ENCODE measurements at regions not wholly inside any gene's neighbourhood (a gene's known extent, or its start where the extent isn't known, plus 50 kb on each side); places are given as distances from the start of the nearest gene placed in this dataset.
"Not testable (repeated sequence)": the region's sequence is repeated elsewhere in the genome, so short reads cannot be mapped to it uniquely, and the experiment has no call there.

- no peak for DNase-seq (ENCODE audit: low read depth)
Observed at GRCh38 chr6:109255087-109255486, 127.2 kb downstream of the CD164 start.

DNA sequence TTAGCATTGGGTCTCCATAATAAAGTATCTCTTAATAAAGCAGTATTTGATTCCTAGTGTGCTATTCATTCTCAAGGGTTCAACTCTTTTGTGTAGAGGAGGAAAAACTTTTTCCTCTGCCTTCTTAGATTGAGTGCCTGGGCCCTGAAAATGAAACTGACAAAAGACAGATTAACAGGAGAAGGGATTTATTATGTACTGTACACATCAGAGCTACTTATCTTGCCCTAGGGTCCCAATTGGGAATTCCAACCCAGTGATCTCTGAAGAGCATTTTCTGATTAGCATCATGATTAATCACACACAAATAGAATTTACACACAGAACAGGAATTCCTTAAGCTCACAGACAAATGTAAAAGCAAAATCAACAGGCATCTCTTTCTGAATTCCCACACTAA, 128.9 kb downstream of the CD164 start:
- DNase-seq (ENCODE audit: low read depth): no peak

DNA sequence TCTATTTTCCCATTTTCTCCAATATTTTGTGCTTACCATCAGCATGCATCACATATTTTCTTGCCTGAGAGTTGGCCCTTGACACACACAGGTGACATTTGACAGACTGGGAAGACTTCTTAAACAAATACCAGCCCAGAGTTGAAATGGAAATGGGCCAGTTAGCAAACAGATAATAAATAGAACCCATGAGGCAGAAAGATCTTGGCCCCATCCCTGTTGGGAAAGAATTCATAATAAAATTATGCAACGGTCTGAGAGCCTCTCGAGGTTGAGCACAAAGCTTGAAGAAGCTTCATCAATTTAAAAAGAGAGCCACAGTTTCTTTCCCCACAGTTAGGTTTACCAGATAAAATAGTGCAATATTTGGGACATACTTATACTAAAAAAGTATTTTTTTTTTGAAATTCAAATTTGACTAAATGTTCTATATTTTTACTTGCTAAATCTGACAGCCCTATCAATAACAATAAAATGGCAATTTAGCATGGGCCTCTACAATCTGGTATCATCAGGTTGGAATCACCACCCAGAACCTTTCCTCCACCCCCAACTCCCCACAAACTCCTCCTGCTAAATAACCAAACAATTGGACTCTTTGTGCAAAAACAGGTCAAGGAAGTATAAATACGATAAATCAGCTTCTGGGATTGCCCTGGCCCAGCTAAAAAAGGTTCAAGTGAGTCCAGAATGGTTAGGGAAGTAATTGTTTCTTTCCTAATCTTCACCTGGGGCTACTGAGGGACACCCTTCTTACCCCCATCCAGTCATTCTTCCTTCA, 129.8 kb downstream of the CD164 start:
- no peak for DNase-seq (ENCODE audit: low read depth)

DNA sequence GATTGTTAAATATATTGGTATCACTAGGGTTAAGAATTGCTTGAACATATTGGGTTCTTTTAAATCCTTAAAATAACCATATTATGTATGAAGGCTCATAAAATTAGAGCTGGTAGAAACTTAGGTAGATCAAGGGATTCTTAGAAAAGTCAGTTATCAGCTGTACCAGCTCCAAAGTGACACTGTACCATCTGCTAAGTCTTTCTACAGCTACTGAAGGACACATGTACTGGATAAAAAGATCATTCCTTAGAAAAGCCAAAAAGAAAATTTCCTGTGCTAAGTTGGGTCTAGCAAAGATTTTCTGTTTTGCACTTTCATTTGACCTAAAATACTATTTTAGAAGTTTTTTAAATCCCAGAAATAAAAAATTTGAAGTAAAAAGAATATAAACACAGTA, 130.4 kb downstream of the CD164 start:
- DNase-seq (ENCODE audit: low read depth): no peak

DNA sequence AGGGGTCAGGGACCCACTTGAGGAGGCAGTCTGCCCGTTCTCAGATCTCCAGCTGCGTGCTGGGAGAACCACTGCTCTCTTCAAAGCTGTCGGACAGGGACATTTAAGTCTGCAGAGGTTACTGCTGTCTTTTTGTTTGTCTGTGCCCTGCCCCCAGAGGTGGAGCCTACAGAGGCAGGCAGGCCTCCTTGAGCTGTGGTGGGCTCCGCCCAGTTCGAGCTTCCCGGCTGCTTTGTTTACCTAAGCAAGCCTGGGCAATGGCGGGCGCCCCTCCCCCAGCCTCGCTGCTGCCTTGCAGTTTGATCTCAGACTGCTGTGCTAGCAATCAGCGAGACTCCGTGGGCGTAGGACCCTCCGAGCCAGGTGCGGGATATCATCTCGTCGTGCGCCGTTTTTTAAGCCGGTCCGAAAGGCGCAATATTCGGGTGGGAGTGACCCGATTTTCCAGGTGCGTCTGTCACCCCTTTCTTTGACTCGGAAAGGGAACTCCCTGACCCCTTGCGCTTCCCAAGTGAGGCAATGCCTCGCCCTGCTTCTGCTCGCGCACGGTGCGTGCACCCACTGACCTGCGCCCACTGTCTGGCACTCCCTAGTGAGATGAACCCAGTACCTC, 131.6 kb downstream of the CD164 start:
- DNase-seq (ENCODE audit: low read depth): not testable (repeated sequence)

DNA sequence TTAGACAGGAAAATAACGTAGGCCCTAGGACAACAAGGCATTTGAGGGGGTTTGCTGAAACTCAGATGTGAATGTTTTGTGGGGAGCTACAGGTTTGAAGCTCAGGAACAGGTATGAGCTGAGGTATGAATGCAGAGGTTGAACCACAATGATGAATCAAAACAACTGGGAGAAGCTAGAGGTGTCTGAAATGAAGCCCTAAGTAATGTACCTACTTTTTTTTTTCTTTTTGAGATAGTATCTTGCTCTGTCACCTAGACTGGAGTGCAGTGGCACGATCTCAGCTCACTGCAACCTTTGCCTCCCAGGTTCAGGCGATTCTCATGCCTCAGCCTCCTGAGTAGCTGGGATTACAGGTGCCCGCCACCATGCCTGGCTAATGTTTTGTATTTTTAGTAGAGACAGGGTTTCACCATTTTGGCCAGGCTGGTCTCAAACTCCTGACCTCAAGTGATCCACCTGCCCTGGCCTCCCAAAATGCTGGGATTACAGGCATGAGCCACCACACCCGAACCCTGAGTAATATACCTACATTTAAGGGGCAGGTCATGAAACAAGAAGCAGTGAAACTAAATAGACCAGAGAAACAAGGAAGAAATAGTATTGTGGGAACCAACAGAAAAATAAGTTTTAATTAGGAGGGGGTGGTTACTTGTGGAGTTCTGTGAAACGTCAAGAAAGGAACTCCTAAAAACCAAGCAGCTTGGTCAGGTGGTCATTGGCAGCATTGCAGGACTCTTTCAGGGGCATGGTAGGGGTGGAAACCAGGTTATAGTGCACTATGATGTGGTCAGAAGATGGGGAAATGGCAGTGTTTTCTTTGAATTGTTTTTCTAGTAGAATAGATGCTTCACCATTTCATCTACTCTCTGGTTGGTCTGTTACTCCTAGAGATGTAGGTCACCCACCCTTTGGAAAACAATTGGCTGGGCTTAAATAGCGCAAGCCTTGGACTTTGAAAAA, 138.1 kb downstream of the CD164 start:
- DNase-seq (ENCODE audit: low read depth): no peak

DNA sequence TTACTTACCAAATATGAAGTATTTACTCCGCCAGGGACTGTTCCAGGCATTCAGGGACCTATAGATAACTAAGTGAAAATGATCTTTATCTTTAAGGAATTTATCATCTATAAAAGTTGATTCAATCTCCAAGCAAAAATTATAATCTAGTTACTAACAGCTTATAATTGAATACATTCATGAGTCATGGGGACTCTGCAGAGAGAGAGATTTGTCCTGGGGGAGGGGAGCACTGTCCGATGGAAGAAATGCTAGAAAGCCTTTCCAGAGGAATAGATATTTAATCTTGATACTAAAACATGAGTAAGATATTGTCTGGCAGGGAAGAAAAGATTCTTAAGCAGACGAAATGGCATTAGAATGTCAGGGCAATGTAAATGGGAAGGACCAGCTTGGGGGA, 139.3 kb downstream of the CD164 start:
- DNase-seq (ENCODE audit: low read depth): peak; percentile 33

DNA sequence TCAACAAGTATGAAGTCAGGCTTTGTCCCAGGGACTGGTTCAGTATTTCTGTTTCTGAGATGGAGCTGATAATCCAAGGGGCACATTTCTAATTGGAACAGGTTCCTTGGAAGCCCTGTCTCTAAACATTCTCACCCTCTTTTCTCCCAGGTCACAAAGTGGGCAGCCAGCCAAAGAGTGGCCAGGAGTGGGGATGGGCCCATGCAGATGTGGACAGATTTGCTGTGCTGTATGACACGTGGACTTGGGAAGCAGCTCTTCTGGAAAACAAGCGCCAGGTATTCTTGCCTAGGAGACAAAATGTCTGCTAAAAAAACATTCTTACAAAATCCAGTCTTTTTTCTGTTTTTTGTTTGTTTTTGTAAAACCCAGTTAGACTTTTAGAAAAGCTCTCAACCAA, 140.2 kb downstream of the CD164 start:
- DNase-seq (ENCODE audit: low read depth): peak; percentile 27

GRCh38 chr6:109241199-109241598, 141.1 kb downstream of the CD164 start:
- DNase-seq (ENCODE audit: low read depth): peak; percentile 91

GRCh38 chr6:109240370-109241084, 141.7 kb downstream of the CD164 start:
- peak; percentile 47 for DNase-seq (ENCODE audit: low read depth)

DNA sequence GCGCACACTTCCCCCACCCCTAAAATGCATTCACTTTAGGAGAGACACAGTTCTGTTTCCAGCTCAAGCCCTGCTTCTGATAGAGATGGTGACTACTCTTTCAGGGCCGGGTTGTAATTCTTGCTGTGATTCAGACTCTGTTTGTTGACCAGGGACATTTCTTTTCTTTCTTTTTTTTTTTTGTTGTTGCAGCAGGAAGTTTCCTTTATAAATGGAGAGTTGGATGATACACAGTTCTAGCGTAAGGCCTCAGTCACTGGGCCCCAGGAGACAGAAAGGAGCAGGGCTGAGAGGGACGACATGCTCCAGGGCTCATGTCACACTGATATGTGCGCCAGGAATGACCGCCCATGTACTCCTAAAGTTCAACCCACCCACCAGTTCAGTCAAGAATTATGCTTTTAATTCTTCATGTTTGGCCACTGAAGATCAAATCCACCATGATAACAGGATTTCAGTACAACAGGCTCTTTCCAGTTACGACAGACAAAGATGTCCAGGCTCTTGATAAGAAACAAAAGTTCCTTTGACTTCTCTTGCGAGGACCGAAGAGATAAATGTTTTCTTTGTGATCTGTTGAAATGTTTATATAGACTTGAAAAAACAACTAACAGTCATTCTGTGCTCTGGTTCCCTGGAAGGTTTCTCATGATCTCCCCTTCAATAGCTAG, 142.5 kb downstream of the CD164 start:
- DNase-seq (ENCODE audit: low read depth): peak; percentile 49

GRCh38 chr6:109239160-109239559, 143.1 kb downstream of the CD164 start:
- no peak for DNase-seq (ENCODE audit: low read depth)

DNA sequence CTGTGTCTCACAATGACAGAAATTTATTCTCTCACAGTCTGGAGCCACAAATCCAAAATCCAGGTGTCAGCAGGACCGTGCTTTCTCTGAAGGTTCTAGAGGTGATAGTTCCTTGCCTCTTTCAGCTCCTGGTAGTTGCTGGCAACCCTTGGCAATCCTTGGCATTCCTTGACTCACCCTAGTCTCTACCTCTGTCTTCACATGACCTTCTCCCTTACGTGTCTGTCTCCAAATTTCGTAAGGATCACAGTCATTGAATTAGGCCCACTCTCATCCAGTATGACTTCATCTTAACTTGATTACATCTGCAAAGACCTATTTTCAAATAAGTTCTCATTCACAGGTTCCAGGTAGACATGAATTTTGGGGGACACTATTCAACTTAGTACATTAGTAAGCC, 143.1 kb downstream of the CEP57L1 start:
- no peak for DNase-seq (ENCODE audit: low read depth)

DNA sequence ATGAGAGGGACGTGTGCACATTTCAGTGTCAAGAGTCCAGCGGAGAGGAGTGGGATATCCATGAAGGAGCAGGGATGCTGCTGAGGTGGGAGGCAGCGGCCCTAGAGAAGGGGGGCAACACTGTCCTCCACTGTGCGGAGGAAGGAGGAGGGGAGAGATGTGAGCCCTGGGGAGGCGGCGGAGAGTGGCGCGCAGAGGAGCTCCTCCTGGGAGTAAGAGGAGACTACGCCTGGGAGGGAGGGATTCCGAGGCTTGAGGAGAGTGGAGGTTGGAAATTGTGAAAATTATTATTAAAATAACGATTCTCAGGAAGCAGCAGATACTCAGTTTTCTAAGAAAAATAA, 142.7 kb downstream of the CEP57L1 start:
- no peak for DNase-seq (ENCODE audit: low read depth)

GRCh38 chr6:109237077-109237985, 142.0 kb downstream of the CEP57L1 start:
- DNase-seq (ENCODE audit: low read depth): peak; percentile 34

GRCh38 chr6:109236115-109237076, 141.1 kb downstream of the CEP57L1 start:
- no peak for DNase-seq (ENCODE audit: low read depth)

- no peak for DNase-seq (ENCODE audit: low read depth)
Observed at GRCh38 chr6:109235481-109236038, 140.3 kb downstream of the CEP57L1 start.

DNA sequence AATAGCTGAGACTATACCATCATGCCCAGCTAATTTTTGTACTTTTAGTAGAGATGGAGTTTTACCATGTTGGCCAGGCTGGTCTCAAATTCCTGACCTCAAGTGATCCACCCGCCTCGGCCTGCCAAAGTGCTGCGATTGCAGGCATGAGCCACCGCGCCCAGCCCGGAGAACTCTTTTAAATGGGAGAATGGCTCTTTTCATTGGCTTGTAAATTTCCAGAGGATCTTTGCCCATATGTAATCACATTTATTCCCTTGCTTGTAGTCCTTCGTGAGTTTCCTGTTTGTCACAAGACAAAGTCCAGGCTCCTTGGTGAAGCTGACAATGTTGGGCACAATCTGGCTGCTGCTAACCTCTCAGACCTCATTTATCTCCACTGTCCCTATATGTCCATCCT, 135.1 kb downstream of the CEP57L1 start:
- no peak for DNase-seq (ENCODE audit: low read depth)

All from LHCN-M2 (cell line).